ENCODE measurements at regions not wholly inside any gene's neighbourhood (a gene's known extent, or its start where the extent isn't known, plus 50 kb on each side); places are given as distances from the start of the nearest gene placed in this dataset.

GRCh38 chr13:104086759-104087158 lies 1020.5 kb upstream of the SLC10A2 start:
- no peaks in the 10 kb centered on the region for H3K36me3 ChIP-seq
- no peak for ATAC-seq
- no peak for TF ChIP-seq CTCF (IDR thresholded peaks at IDR 0.05)
- H3K27me3 ChIP-seq, result no peaks in the 10 kb centered on the region
- no peak for DNase-seq
- intact Hi-C loops (cut with DNase I), result no loop called here
- peaks cover 0 to 23% (median 0%) of the 10 kb centered on the region in 11 donors for H3K9me3 ChIP-seq
- H3K27ac ChIP-seq, result no peak overlapping the region
- no peaks in the 10 kb centered on the region for H3K4me1 ChIP-seq
- WGBS, 2 donors, result 63 to 74% methylated on average over 5 of the region's 5 CpGs
- H3K4me3 ChIP-seq, result no peak overlapping the region

- Histone ChIP-seq H3K4me1 (no peaks in the 10 kb centered on the region), H3K9me3 (peaks cover 0 to 23% (median 0%) of the 10 kb centered on the region in 11 donors), H3K4me3 (no peak overlapping the region), H3K27me3 (no peaks in the 10 kb centered on the region), H3K36me3 (no peaks in the 10 kb centered on the region), H3K27ac (no peak overlapping the region)
- intact Hi-C loops (cut with DNase I), result no loop called here
- no peak for DNase-seq
- no peak for TF ChIP-seq CTCF (IDR thresholded peaks at IDR 0.05)
- no peak for ATAC-seq
- WGBS, 2 donors, result 33 to 63% methylated on average over 1 of the region's 1 CpG
Observed at GRCh38 chr13:104086210-104086609, 1020.0 kb upstream of the SLC10A2 start.

GRCh38 chr13:104085611-104086010 lies 1019.4 kb upstream of the SLC10A2 start:
- no peak for TF ChIP-seq CTCF (IDR thresholded peaks at IDR 0.05)
- WGBS, 2 donors, result 71 to 80% methylated on average over 4 of the region's 4 CpGs
- Histone ChIP-seq H3K4me1 (no peaks in the 10 kb centered on the region), H3K27ac (no peak overlapping the region), H3K4me3 (no peak overlapping the region), H3K27me3 (no peaks in the 10 kb centered on the region), H3K9me3 (peaks cover 0 to 23% (median 0%) of the 10 kb centered on the region in 11 donors), H3K36me3 (no peaks in the 10 kb centered on the region)
- ATAC-seq (no peak), DNase-seq (no peak)
- intact Hi-C loops (cut with DNase I), result no loop called here

GRCh38 chr13:104074326-104074725 lies 1008.1 kb upstream of the SLC10A2 start:
- 81 to 84% methylated on average over 2 of the region's 2 CpGs for WGBS, 2 donors
- no peak for ATAC-seq
- Histone ChIP-seq H3K4me3 (no peak overlapping the region), H3K27me3 (no peaks in the 10 kb centered on the region), H3K4me1 (no peaks in the 10 kb centered on the region), H3K27ac (no peak overlapping the region), H3K36me3 (no peaks in the 10 kb centered on the region), H3K9me3 (peaks cover 0 to 14% (median 0%) of the 10 kb centered on the region in 11 donors)
- intact Hi-C loops (cut with DNase I), result no loop called here
- DNase-seq, result no peak
- no peak for TF ChIP-seq CTCF (IDR thresholded peaks at IDR 0.05)
